ENCODE measurements at regions not wholly inside any gene's neighbourhood (a gene's known extent, or its start where the extent isn't known, plus 50 kb on each side); places are given as distances from the start of the nearest gene placed in this dataset.

- TF ChIP-seq CTCF (IDR thresholded peaks at IDR 0.05): no peak
Observed at GRCh38 chr13:109608059-109608458, 178.3 kb downstream of the IRS2 start.

- no peak for TF ChIP-seq CTCF (IDR thresholded peaks at IDR 0.05)
Observed at GRCh38 chr13:109606520-109606919, 179.9 kb downstream of the IRS2 start.

GRCh38 chr13:109605846-109606245, 180.5 kb downstream of the IRS2 start:
- no peak for TF ChIP-seq CTCF (IDR thresholded peaks at IDR 0.05)

GRCh38 chr13:109604894-109605293, 181.5 kb downstream of the IRS2 start:
- no peak for TF ChIP-seq CTCF (IDR thresholded peaks at IDR 0.05)

GRCh38 chr13:109602356-109602755, 184.0 kb downstream of the IRS2 start:
- TF ChIP-seq CTCF (IDR thresholded peaks at IDR 0.05): no peak

- no peak for TF ChIP-seq CTCF (IDR thresholded peaks at IDR 0.05)
Observed at GRCh38 chr13:109599901-109600657, 186.3 kb downstream of the IRS2 start.

GRCh38 chr13:109595471-109595870, 190.9 kb downstream of the IRS2 start:
- TF ChIP-seq CTCF (IDR thresholded peaks at IDR 0.05): no peak

GRCh38 chr13:109593230-109593629, 193.2 kb downstream of the IRS2 start:
- no peak for TF ChIP-seq CTCF (IDR thresholded peaks at IDR 0.05)

Measured in LNCAP (cell line).